HepG2 (cell line): ENCODE measurements at regions not wholly inside any gene's neighbourhood (a gene's known extent, or its start where the extent isn't known, plus 50 kb on each side); places are given as distances from the start of the nearest gene placed in this dataset.

Experiments used
- ATAC-seq: fragments of 200-7000 bp; cut with Tn5 transposase; 3 replicates; pipeline ENCODE4 v1.9.1; 2020; ENCODE audit warnings: mild to moderate bottlenecking, moderate library complexity
- BruUV-seq: library from RNA; stranded (reverse); fragments of 400-500 nt; replicated peaks from 2 replicates; lab custom pipeline; 2021; lab: Mats Ljungman, UMichigan
- CTCF ChIA-PET: fragments of 300-600 bp; formaldehyde crosslinking; extraction: SDS; loops from one replicate; lab custom pipeline; 2021; ENCODE audit warnings: low total read pairs, inconsistent platforms, low intra/inter-chr PET ratio; lab: Yijun Ruan, JAX
- POLR2A ChIA-PET: fragments of 350-600 bp; sonication (Branson Sonifier 250); formaldehyde crosslinking; loops from one replicate; lab custom pipeline; 2020; ENCODE audit warnings: antibody characterized with exemption, inconsistent platforms; lab: Yijun Ruan, JAX
- DNase-seq: peaks from one replicate; pipeline ENCODE4 v3.0.0-alpha.2; 2015; ENCODE audit warnings: low spot score
- FAIRE-seq: peaks from 3 replicates; lab custom pipeline; 2011; peaks lifted over from hg19 to GRCh38; lab: Jason Lieb, UNC
- H2AFZ ChIP-seq: one replicate; pipeline ENCODE4 v1.6.1; 2011; ENCODE audit warnings: low read length, inconsistent platforms
- H3K27ac ChIP-seq: fragments of 300-600 bp; 3 replicates; pipeline ENCODE4 v1.8.0; 2011; ENCODE audit warnings: mixed run types, mild to moderate bottlenecking, mixed read lengths, low read length, inconsistent platforms; ENCODE audit not compliant: insufficient read depth; ENCODE audit errors: extremely low read length
- H3K27me3 ChIP-seq, 2 experiments: fragments of 200-600 bp in 1 of 2; 2 replicates in 1 of 2; 3 replicates in 1 of 2; pipeline versions ENCODE4 v1.6.0 to v1.8.0; 2011; ENCODE audit warnings: low read length in 2 of 2, mild to moderate bottlenecking in 2 of 2, moderate library complexity in 2 of 2, inconsistent platforms in 1 of 2; ENCODE audit not compliant: insufficient read depth in 2 of 2, control insufficient read depth in 1 of 2
- H3K36me3 ChIP-seq, 2 experiments: fragments of 200-600 bp in 1 of 2; replicated peaks in 1 of 2; 2 replicates in 1 of 2; 3 replicates in 1 of 2; pipeline versions ENCODE4 v1.5.1 to v1.8.0; 2011; ENCODE audit warnings: low read length in 2 of 2, inconsistent platforms in 1 of 2; ENCODE audit not compliant: insufficient read depth in 2 of 2, control insufficient read depth in 1 of 2
- H3K4me1 ChIP-seq: 2 replicates; pipeline ENCODE4 v1.5.1; 2012; ENCODE audit warnings: low read length, inconsistent platforms; ENCODE audit not compliant: insufficient read depth
- H3K4me2 ChIP-seq: 2 replicates; pipeline ENCODE4 v1.6.0; 2011; ENCODE audit warnings: low read depth, low read length, inconsistent platforms
- H3K4me3 ChIP-seq, 3 experiments: fragments of 200-600 bp in 1 of 3; sonication (generic), shearing (Covaris generic) in 1 of 3; replicated peaks in 1 of 3; 2 replicates each; pipeline ENCODE4 v1.5.1; 2011 to 2016; ENCODE audit warnings: low read length in 3 of 3, inconsistent platforms in 2 of 3, low read depth in 2 of 3, mild to moderate bottlenecking in 2 of 3, control low read depth in 1 of 3, mixed read lengths in 1 of 3; ENCODE audit not compliant: insufficient read depth in 1 of 3
- H3K79me2 ChIP-seq: one replicate; pipeline ENCODE4 v1.6.1; 2011; ENCODE audit warnings: low read length, inconsistent platforms; ENCODE audit not compliant: insufficient read depth
- H3K9ac ChIP-seq: 2 replicates; pipeline ENCODE4 v1.6.0; 2011; ENCODE audit warnings: mild to moderate bottlenecking, low read depth, low read length, inconsistent platforms; ENCODE audit not compliant: insufficient read depth
- H3K9me3 ChIP-seq: 2 replicates; pipeline ENCODE4 v1.5.1; 2012; ENCODE audit warnings: mild to moderate bottlenecking, low read length
- H4K20me1 ChIP-seq: 2 replicates; pipeline ENCODE4 v1.6.0; 2011; ENCODE audit warnings: inconsistent platforms, mild to moderate bottlenecking, low read length, moderate library complexity; ENCODE audit not compliant: insufficient read depth
- ARHGAP35 ChIP-seq: sonication (generic); formaldehyde crosslinking; IDR thresholded peaks from 2 replicates; pipeline ENCODE4 v1.9.0; 2022; ENCODE audit warnings: mild to moderate bottlenecking, inconsistent platforms, moderate library complexity, missing genetic modification reagents, borderline replicate concordance
- ATF7 ChIP-seq, 2 experiments: fragments of 450-650 bp in 1 of 2; sonication (generic) in 1 of 2; formaldehyde crosslinking in 1 of 2; IDR thresholded peaks; 2 replicates each; pipeline versions ENCODE4 v1.4.0 to v1.6.1; 2016 to 2020; ENCODE audit warnings: antibody characterized with exemption in 1 of 2, mild to moderate bottlenecking in 1 of 2, missing genetic modification reagents in 1 of 2
- HHEX ChIP-seq: IDR thresholded peaks from 2 replicates; pipeline ENCODE4 v1.6.1; 2016; ENCODE audit warnings: control low read depth
- HMGA1 ChIP-seq: sonication (generic); formaldehyde crosslinking; conservative IDR thresholded peaks from 2 replicates; pipeline ENCODE4 v1.4.0; 2020; ENCODE audit warnings: missing genetic modification reagents
- MYPOP ChIP-seq: sonication (generic); formaldehyde crosslinking; IDR thresholded peaks from 2 replicates; pipeline ENCODE4 v1.8.1; 2023; ENCODE audit warnings: mild to moderate bottlenecking, moderate library complexity, missing genetic modification reagents
- PBX3 ChIP-seq: sonication (generic); formaldehyde crosslinking; IDR thresholded peaks from 2 replicates; pipeline ENCODE4 v1.8.1; 2023; ENCODE audit warnings: missing genetic modification reagents, inconsistent platforms, borderline replicate concordance
- ZC3H4 ChIP-seq: sonication (generic); formaldehyde crosslinking; IDR thresholded peaks from 2 replicates; pipeline ENCODE4 v1.4.0; 2020; ENCODE audit warnings: missing genetic modification reagents, borderline replicate concordance
- ZNF883 ChIP-seq: sonication (generic); formaldehyde crosslinking; IDR thresholded peaks from 2 replicates; pipeline ENCODE4 v1.5.1; 2020; ENCODE audit warnings: mild to moderate bottlenecking, missing genetic modification reagents; ENCODE audit errors: not compliant biosample characterization
- WGBS: methylation state at CpG from one replicate; pipeline ENCODE4 v1.1.6; 2017; ENCODE audit warnings: low lambda C conversion rate; 5-methylcytosine and 5-hydroxymethylcytosine counted together
- in situ Hi-C: cut with HindIII; loops from 2 replicates; pipeline ENCODE4 v1.10.0; 2017; ENCODE audit warnings: low pct_unique_long_range_greater_than_20kb; ENCODE audit not compliant: extremely low pct_ligation_motif_present
- intact Hi-C: fragments of 100-400 bp; cut with micrococcal nuclease; formaldehyde crosslinking; loops from one replicate; pipeline ENCODE4 v1.10.0; 2022; ENCODE audit not compliant: unreplicated experiment

GRCh38 chrX:99480728-99481127 lies 929.3 kb downstream of the PCDH19 start:
- peak; percentile 25; the same call in 1 of the 2 replicates for TF ChIP-seq ATF7 (IDR thresholded peaks at IDR 0.05)
- no peak for TF ChIP-seq ATF7 (CRISPR knock-in tag; IDR thresholded peaks at IDR 0.05)
- TF ChIP-seq HHEX = no peak
- TF ChIP-seq MYPOP (CRISPR knock-in tag) = no peak
- TF ChIP-seq ZC3H4 (CRISPR knock-in tag) = no peak
- TF ChIP-seq PBX3 (CRISPR knock-in tag) = no peak
- no peak for TF ChIP-seq ARHGAP35 (CRISPR knock-in tag)
- no peak for TF ChIP-seq HMGA1 (CRISPR knock-in tag)
- no peak for TF ChIP-seq ZNF883
- POLR2A ChIA-PET = no interaction called here

More at GRCh38 chrX:99480728-99481127, 929.3 kb downstream of the PCDH19 start:
- CTCF ChIA-PET = no interaction called here
- Histone ChIP-seq H4K20me1 (no peaks in the 10 kb centered on the region), H3K4me2 (no peak overlapping the region), H3K27ac (no peak overlapping the region), H3K36me3 (no peaks in the 10 kb centered on the region), H3K4me1 (no peaks in the 10 kb centered on the region), H2AFZ (no peak overlapping the region), H3K9ac (no peak overlapping the region), H3K27me3 (no peaks in the 10 kb centered on the region), H3K79me2 (no peaks in the 10 kb centered on the region), H3K4me3 (no peak overlapping the region), H3K9me3 (no peaks in the 10 kb centered on the region)
- in situ Hi-C loops (no loop called here), intact Hi-C loops (no loop called here)
- DNase-seq (no peak), FAIRE-seq (no peak), ATAC-seq (no peak)
- BruUV-seq = no TSS peak
- WGBS = 0% methylated on average over 1 of the region's 1 CpG
